CD4-positive, alpha-beta T cell (primary cell): ENCODE measurements at regions not wholly inside any gene's neighbourhood (a gene's known extent, or its start where the extent isn't known, plus 50 kb on each side); places are given as distances from the start of the nearest gene placed in this dataset.

Experiments used
- ATAC-seq: fragments of 200-7000 bp; cut with Tn5 transposase; one replicate; pipeline ENCODE4 v1.10.0; 2022; ENCODE audit warnings: mild to moderate bottlenecking; ENCODE audit not compliant: poor library complexity
- CTCF ChIA-PET: fragments of 350-600 bp; sonication (Branson Sonifier 250); formaldehyde crosslinking; loops from one replicate; lab custom pipeline; 2021; ENCODE audit warnings: antibody characterized with exemption, inconsistent platforms; lab: Charles Lee
- POLR2A ChIA-PET: fragments of 350-600 bp; sonication (Branson Sonifier 250); formaldehyde crosslinking; loops from one replicate; lab custom pipeline; 2021; ENCODE audit warnings: antibody characterized with exemption, inconsistent platforms; lab: Charles Lee
- DNase-seq, 14 experiments: peaks; one replicate each; pipeline ENCODE4 v3.0.0-alpha.2; 2013 to 2020; ENCODE audit warnings: mixed read lengths in 2 of 14
- H3K27ac ChIP-seq, 2 donors: one replicate each; pipeline versions ENCODE4 v1.5.1 to v1.7.0; 2013; ENCODE audit warnings: low read length in 2 of 2, low read depth in 1 of 2, mild to moderate bottlenecking in 1 of 2
- H3K27me3 ChIP-seq, 2 experiments: 1 replicate in 1 of 2; 2 replicates in 1 of 2; pipeline versions ENCODE4 v1.6.1 to v1.7.0; 2013; ENCODE audit warnings: low read length in 2 of 2, control low read depth in 1 of 2, mild to moderate bottlenecking in 1 of 2, moderate library complexity in 1 of 2; ENCODE audit not compliant: insufficient read depth in 2 of 2, control insufficient read depth in 1 of 2
- H3K36me3 ChIP-seq: one replicate; pipeline ENCODE4 v1.6.1; 2013; ENCODE audit warnings: low read length, control low read depth; ENCODE audit not compliant: insufficient read depth
- H3K4me1 ChIP-seq: one replicate; pipeline ENCODE4 v1.6.1; 2013; ENCODE audit warnings: low read length, control low read depth; ENCODE audit not compliant: insufficient read depth
- H3K4me3 ChIP-seq: one replicate; pipeline ENCODE4 v1.5.1; 2013; ENCODE audit warnings: mild to moderate bottlenecking, low read length, moderate library complexity
- H3K9me3 ChIP-seq, 2 experiments: 1 replicate in 1 of 2; 2 replicates in 1 of 2; pipeline versions ENCODE4 v1.6.1 to v1.7.0; 2013; ENCODE audit warnings: low read length in 2 of 2, mild to moderate bottlenecking in 2 of 2, control low read depth in 1 of 2, moderate library complexity in 1 of 2; ENCODE audit not compliant: control insufficient read depth in 1 of 2, insufficient read depth in 1 of 2
- H3K27ac Mint-ChIP-seq: one replicate; pipeline ENCODE4 v1.8.0; 2020; ENCODE audit warnings: mixed read lengths
- H3K27me3 Mint-ChIP-seq: one replicate; pipeline ENCODE4 v1.8.0; 2021; ENCODE audit warnings: mixed read lengths
- H3K36me3 Mint-ChIP-seq: one replicate; pipeline ENCODE4 v1.8.0; 2021; ENCODE audit warnings: low read depth, mixed read lengths
- H3K4me1 Mint-ChIP-seq: one replicate; pipeline ENCODE4 v1.8.0; 2021; ENCODE audit warnings: low read depth, mixed read lengths
- H3K4me3 Mint-ChIP-seq: one replicate; pipeline ENCODE4 v1.8.0; 2020; ENCODE audit warnings: mild to moderate bottlenecking, mixed read lengths
- H3K9me3 Mint-ChIP-seq: one replicate; pipeline ENCODE4 v1.8.0; 2020; ENCODE audit warnings: mixed read lengths
- CTCF ChIP-seq: fragments of 200-600 bp; IDR thresholded peaks from one replicate; pipeline ENCODE4 v1.8.0; 2022; ENCODE audit warnings: antibody characterized with exemption, mild to moderate bottlenecking
- intact Hi-C, 2 experiments: fragments of 100-400 bp; cut with DNase I in 1 of 2; cut with micrococcal nuclease in 1 of 2; formaldehyde crosslinking; loops; one replicate each; pipeline versions ENCODE4 v1.15.1 to v1.9.0; 2023 to 2025; cut with DNase I, micrococcal nuclease

GRCh38 chr1:72837781-72838180 lies 555.4 kb upstream of the NEGR1 start:
- ChIA-PET POLR2A (no interaction called here), CTCF (no interaction called here)
- H3K4me3 ChIP-seq: no peak overlapping the region
- no peak for TF ChIP-seq CTCF
- intact Hi-C loops: no loop called here
- H3K9me3 Mint-ChIP-seq: peaks cover 21% of the 10 kb centered on the region
- H3K4me3 Mint-ChIP-seq: no peak overlapping the region
- no peak for ATAC-seq
- H3K4me1 ChIP-seq: no peaks in the 10 kb centered on the region
- no peaks in the 10 kb centered on the region for H3K27me3 ChIP-seq
- no peaks in the 10 kb centered on the region for H3K4me1 Mint-ChIP-seq
- H3K27ac ChIP-seq: no peak overlapping the region
- H3K9me3 ChIP-seq: no peaks in the 10 kb centered on the region
- no peak overlapping the region for H3K27ac Mint-ChIP-seq
- DNase-seq: no peak
- no peaks in the 10 kb centered on the region for H3K36me3 ChIP-seq
- no peaks in the 10 kb centered on the region for H3K27me3 Mint-ChIP-seq
- H3K36me3 Mint-ChIP-seq: no peaks in the 10 kb centered on the region

GRCh38 chr1:72830606-72831390 lies 548.5 kb upstream of the NEGR1 start:
- TF ChIP-seq CTCF: no peak
- Mint-ChIP-seq H3K36me3 (no peaks in the 10 kb centered on the region), H3K4me3 (no peak overlapping the region), H3K27me3 (no peaks in the 10 kb centered on the region), H3K4me1 (no peaks in the 10 kb centered on the region), H3K9me3 (peaks cover 18% of the 10 kb centered on the region), H3K27ac (no peak overlapping the region)
- ATAC-seq: no peak
- no peaks in the 10 kb centered on the region for H3K4me1 ChIP-seq
- no peak for DNase-seq
- H3K36me3 ChIP-seq: no peaks in the 10 kb centered on the region
- ChIA-PET CTCF (no interaction called here), POLR2A (no interaction called here)
- H3K27ac ChIP-seq: no peak overlapping the region
- peaks cover 0 to 10% of the 10 kb centered on the region in 2 experiments for H3K9me3 ChIP-seq
- H3K4me3 ChIP-seq: no peak overlapping the region
- intact Hi-C loops: no loop called here
- no peaks in the 10 kb centered on the region for H3K27me3 ChIP-seq

- Mint-ChIP-seq H3K36me3 (no peaks in the 10 kb centered on the region), H3K27me3 (no peaks in the 10 kb centered on the region), H3K9me3 (peaks cover 10% of the 10 kb centered on the region), H3K4me1 (no peaks in the 10 kb centered on the region), H3K27ac (no peak overlapping the region), H3K4me3 (no peak overlapping the region)
- DNase-seq: no peak
- intact Hi-C loops: no loop called here
- no peak overlapping the region for H3K27ac ChIP-seq
- CTCF ChIA-PET: no interaction called here
- no peak overlapping the region for H3K4me3 ChIP-seq
- no peak for ATAC-seq
- H3K4me1 ChIP-seq: no peaks in the 10 kb centered on the region
- H3K9me3 ChIP-seq: peaks cover 0 to 10% of the 10 kb centered on the region in 2 experiments
- H3K27me3 ChIP-seq: no peaks in the 10 kb centered on the region
- no peak for TF ChIP-seq CTCF
- POLR2A ChIA-PET: no interaction called here
- H3K36me3 ChIP-seq: no peaks in the 10 kb centered on the region
Observed at GRCh38 chr1:72827278-72827677, 544.9 kb upstream of the NEGR1 start.
